OCI-LY7 (cell line): ENCODE measurements at regions not wholly inside any gene's neighbourhood (a gene's known extent, or its start where the extent isn't known, plus 50 kb on each side); places are given as distances from the start of the nearest gene placed in this dataset.

Experiments used
- BruUV-seq: library from RNA; stranded (reverse); fragments of 400-500 nt; replicated peaks from 2 replicates; lab custom pipeline; 2021; lab: Mats Ljungman, UMichigan
- CTCF ChIA-PET: fragments of 300-600 bp; sonication (Branson Sonifier 250); formaldehyde crosslinking; loops from one replicate; lab custom pipeline; 2022; ENCODE audit warnings: antibody characterized with exemption; ENCODE audit not compliant: unreplicated experiment; lab: Charles Lee
- POLR2A ChIA-PET: fragments of 300-600 bp; sonication (Branson Sonifier 250); formaldehyde crosslinking; loops from one replicate; lab custom pipeline; 2022; ENCODE audit warnings: antibody characterized with exemption; lab: Charles Lee
- DNase-seq: peaks from one replicate; pipeline ENCODE4 v3.0.0-alpha.2; 2015; ENCODE audit warnings: low spot score
- H2AFZ ChIP-seq: fragments of 200-600 bp; sonication (generic), shearing (Covaris generic); 2 replicates; pipeline ENCODE4 v1.6.1; 2014; ENCODE audit warnings: mild to moderate bottlenecking, antibody characterized with exemption, low read length, moderate library complexity
- H3K27ac ChIP-seq: fragments of 200-600 bp; sonication (generic); 2 replicates; pipeline ENCODE4 v1.5.1; 2014; ENCODE audit warnings: mixed run types, low read depth, mild to moderate bottlenecking, moderate library complexity, low read length, inconsistent platforms; ENCODE audit not compliant: poor library complexity, severe bottlenecking
- H3K36me3 ChIP-seq: fragments of 200-600 bp; sonication (generic); 2 replicates; pipeline ENCODE4 v1.6.1; 2014; ENCODE audit warnings: mild to moderate bottlenecking, antibody characterized with exemption, low read length, moderate library complexity, mixed read lengths; ENCODE audit not compliant: insufficient read depth
- H3K4me1 ChIP-seq: fragments of 200-600 bp; sonication (generic); 2 replicates; pipeline ENCODE4 v1.5.1; 2014; ENCODE audit warnings: mild to moderate bottlenecking, low read length; ENCODE audit not compliant: insufficient read depth, poor library complexity, severe bottlenecking
- H3K4me2 ChIP-seq: fragments of 200-600 bp; sonication (generic); 2 replicates; pipeline ENCODE4 v1.6.1; 2014; ENCODE audit warnings: mild to moderate bottlenecking, low read length
- H3K4me3 ChIP-seq: fragments of 200-600 bp; sonication (generic); 2 replicates; pipeline ENCODE4 v1.5.1; 2014; ENCODE audit warnings: mild to moderate bottlenecking, low read depth, low read length; ENCODE audit not compliant: poor library complexity, severe bottlenecking
- H3K79me2 ChIP-seq: fragments of 200-600 bp; sonication (generic); 2 replicates; pipeline ENCODE4 v1.6.1; 2016; ENCODE audit warnings: low read depth, mild to moderate bottlenecking, low read length, moderate library complexity, mixed read lengths; ENCODE audit not compliant: insufficient read depth
- H3K9me2 ChIP-seq: fragments of 200-600 bp; sonication (generic); 2 replicates; pipeline ENCODE4 v1.6.1; 2016; ENCODE audit warnings: mild to moderate bottlenecking, low read length, mixed read lengths; ENCODE audit not compliant: insufficient read depth
- H3K9me3 ChIP-seq: fragments of 200-600 bp; sonication (generic); 2 replicates; pipeline ENCODE4 v1.6.1; 2014; ENCODE audit warnings: mild to moderate bottlenecking, mixed run types, low read length, mixed read lengths
- H4K20me1 ChIP-seq: fragments of 200-600 bp; sonication (generic); 2 replicates; pipeline ENCODE4 v1.6.1; 2014; ENCODE audit warnings: mild to moderate bottlenecking, antibody characterized with exemption, low read length, moderate library complexity, mixed read lengths; ENCODE audit not compliant: insufficient read depth
- EZH2phosphoT487 ChIP-seq: fragments of 200-600 bp; sonication (generic); IDR thresholded peaks from 2 replicates; pipeline ENCODE4 v1.6.1; 2018; ENCODE audit warnings: low read depth, borderline replicate concordance, mild to moderate bottlenecking, mixed run types, antibody characterized with exemption, low read length, moderate library complexity, mixed read lengths
- intact Hi-C: fragments of 100-400 bp; cut with micrococcal nuclease; formaldehyde crosslinking; loops from one replicate; pipeline ENCODE4 v1.10.0; 2022; ENCODE audit not compliant: unreplicated experiment
- TF ChIP-seq, protein P1 (sequence below): fragments of 200-600 bp; sonication (generic); conservative IDR thresholded peaks from 2 replicates; pipeline ENCODE4 v1.5.1; 2014; ENCODE audit warnings: mild to moderate bottlenecking, antibody characterized with exemption, low read length, moderate library complexity, mixed read lengths

DNA sequence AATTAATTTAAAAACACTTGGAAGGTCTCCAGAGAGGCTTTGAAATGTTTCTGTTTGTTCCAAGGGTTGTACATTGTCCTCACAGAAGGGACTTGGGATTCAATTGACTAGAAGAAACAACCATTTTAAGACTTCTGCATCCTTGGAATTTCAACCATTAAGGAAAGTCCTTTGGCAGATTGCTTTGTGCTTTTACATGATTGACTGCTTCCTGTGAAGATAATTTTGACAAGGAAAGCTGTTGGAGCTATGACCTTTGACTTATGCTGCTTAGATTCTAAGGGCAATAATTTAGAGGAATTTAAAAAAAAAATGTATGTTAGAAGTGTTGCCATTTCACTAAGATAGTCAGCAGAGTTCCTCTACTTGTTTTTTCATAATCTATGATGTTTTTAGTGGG lies 483.9 kb upstream of the TBL1XR1 start:
- Histone ChIP-seq H3K36me3 (no peaks in the 10 kb centered on the region), H3K9me3 (no peaks in the 10 kb centered on the region), H3K4me2 (no peak overlapping the region), H4K20me1 (no peaks in the 10 kb centered on the region), H3K4me3 (no peak overlapping the region), H2AFZ (no peak overlapping the region), H3K79me2 (no peaks in the 10 kb centered on the region), H3K9me2 (no peaks in the 10 kb centered on the region), H3K4me1 (no peaks in the 10 kb centered on the region), H3K27ac (no peak overlapping the region)
- BruUV-seq = no TSS peak
- TF ChIP-seq EZH2phosphoT487 = no peak
- TF ChIP-seq, protein P1, sequence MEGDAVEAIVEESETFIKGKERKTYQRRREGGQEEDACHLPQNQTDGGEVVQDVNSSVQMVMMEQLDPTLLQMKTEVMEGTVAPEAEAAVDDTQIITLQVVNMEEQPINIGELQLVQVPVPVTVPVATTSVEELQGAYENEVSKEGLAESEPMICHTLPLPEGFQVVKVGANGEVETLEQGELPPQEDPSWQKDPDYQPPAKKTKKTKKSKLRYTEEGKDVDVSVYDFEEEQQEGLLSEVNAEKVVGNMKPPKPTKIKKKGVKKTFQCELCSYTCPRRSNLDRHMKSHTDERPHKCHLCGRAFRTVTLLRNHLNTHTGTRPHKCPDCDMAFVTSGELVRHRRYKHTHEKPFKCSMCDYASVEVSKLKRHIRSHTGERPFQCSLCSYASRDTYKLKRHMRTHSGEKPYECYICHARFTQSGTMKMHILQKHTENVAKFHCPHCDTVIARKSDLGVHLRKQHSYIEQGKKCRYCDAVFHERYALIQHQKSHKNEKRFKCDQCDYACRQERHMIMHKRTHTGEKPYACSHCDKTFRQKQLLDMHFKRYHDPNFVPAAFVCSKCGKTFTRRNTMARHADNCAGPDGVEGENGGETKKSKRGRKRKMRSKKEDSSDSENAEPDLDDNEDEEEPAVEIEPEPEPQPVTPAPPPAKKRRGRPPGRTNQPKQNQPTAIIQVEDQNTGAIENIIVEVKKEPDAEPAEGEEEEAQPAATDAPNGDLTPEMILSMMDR = no peak
- ChIA-PET CTCF (no interaction called here), POLR2A (interaction anchor here (1.0 kb wide), 1 partner anchor 31 kb away, joined by 4 read pairs; no protein-coding TSS in a partner anchor)
- intact Hi-C loops = no loop called here
- DNase-seq = no peak

DNA sequence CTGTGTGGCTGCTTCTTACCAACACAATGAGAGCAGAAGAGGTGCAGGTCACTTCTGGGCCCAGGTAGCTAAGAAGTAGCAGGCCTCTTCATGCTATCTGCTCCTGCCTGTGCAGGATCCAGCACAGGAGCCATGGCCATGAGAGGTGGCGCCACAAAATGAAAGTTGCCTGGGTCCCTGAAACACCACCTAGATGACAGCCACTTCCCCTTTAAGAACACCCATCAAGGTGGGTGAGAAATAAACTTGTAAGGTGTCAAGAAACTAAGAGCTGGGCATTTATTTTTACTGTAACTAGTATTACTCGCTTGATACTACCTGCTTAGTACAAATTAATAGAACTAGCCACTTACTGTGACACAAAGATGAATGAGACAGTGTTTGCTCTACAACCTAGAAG lies 484.6 kb upstream of the TBL1XR1 start:
- Histone ChIP-seq H3K4me2 (no peak overlapping the region), H3K9me2 (no peaks in the 10 kb centered on the region), H4K20me1 (no peaks in the 10 kb centered on the region), H3K36me3 (no peaks in the 10 kb centered on the region), H2AFZ (peak overlapping the region; percentile 28; the same call in 1 of the 2 replicates), H3K9me3 (no peaks in the 10 kb centered on the region), H3K4me1 (no peaks in the 10 kb centered on the region), H3K79me2 (no peaks in the 10 kb centered on the region), H3K27ac (no peak overlapping the region), H3K4me3 (no peak overlapping the region)
- no peak for DNase-seq
- no peak for TF ChIP-seq EZH2phosphoT487
- TF ChIP-seq, protein P1 = no peak
- ChIA-PET POLR2A (interaction anchor here (1.0 kb wide), 2 partner anchors 9 to 32 kb away, joined by 3 to 4 read pairs; no protein-coding TSS in a partner anchor), CTCF (no interaction called here)
- BruUV-seq = no TSS peak
- intact Hi-C loops = no loop called here

DNA sequence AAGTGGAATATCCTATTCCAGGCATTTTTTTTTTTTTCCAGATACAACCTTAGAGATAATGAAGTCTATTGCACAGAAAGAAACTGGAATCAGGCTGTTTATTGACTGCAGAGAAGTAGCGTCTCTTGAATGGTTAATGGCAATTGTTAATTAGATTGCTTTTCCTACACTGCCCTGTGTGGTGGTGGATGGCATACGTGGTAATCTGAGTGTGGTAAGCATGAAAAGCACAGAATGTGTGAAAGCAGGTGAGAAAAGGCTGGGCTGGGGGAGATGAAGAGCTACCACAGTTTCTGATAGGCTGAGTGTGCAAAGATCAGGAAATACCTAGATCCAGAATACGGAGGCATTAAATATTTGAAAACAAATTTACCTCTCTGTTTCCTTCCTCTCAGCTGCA lies 486.3 kb upstream of the TBL1XR1 start:
- no peak overlapping the region for H3K4me2 ChIP-seq
- no peaks in the 10 kb centered on the region for H4K20me1 ChIP-seq
- H3K79me2 ChIP-seq = no peaks in the 10 kb centered on the region
- no peaks in the 10 kb centered on the region for H3K9me2 ChIP-seq
- H3K36me3 ChIP-seq = no peaks in the 10 kb centered on the region
- H3K9me3 ChIP-seq = no peaks in the 10 kb centered on the region
- DNase-seq = no peak
- ChIA-PET POLR2A (no interaction called here), CTCF (interaction anchor here (1.0 kb wide), 1 partner anchor 22 kb away, joined by 3 read pairs; no protein-coding TSS in a partner anchor)
- H3K4me1 ChIP-seq = no peaks in the 10 kb centered on the region
- no peak overlapping the region for H2AFZ ChIP-seq
- no TSS peak for BruUV-seq
- TF ChIP-seq EZH2phosphoT487 = no peak
- TF ChIP-seq, protein P1 = no peak
- intact Hi-C loops = no loop called here
- no peak overlapping the region for H3K4me3 ChIP-seq
- no peak overlapping the region for H3K27ac ChIP-seq
